Heart left ventricle (tissue), 13 donors: ENCODE measurements at regions not wholly inside any gene's neighbourhood (a gene's known extent, or its start where the extent isn't known, plus 50 kb on each side); places are given as distances from the start of the nearest gene placed in this dataset.

Experiments used
- CTCF ChIP-seq, 12 donors: fragments of 200-600 bp; sonication (generic) in 4 of 12; IDR thresholded peaks; one replicate each; pipeline versions ENCODE4 v1.5.0 to v1.8.0; 2018 to 2022; ENCODE audit warnings: antibody characterized with exemption in 12 of 12, mild to moderate bottlenecking in 5 of 12
- POLR2A ChIP-seq, 2 donors: fragments of 450-650 bp; IDR thresholded peaks; one replicate each; pipeline ENCODE4 v1.6.1; 2017; ENCODE audit warnings: antibody characterized with exemption in 2 of 2, mild to moderate bottlenecking in 2 of 2, moderate library complexity in 2 of 2
- donor health status: ischemic (EF 13 %, LVEDD 7.1; RV severe dilation, severe dysfunction).
- donor health status: DM: no; HTN: yes; CAD: no.
- donor health status: DM: no; HTN: no; CAD: no.
- donor health status: ischemic (EF 25% LVEDD 6.9; RV normal size, moderate dysfunction).
- donor health status: ischemic (EF 25% LVEDD 5.7; RV mildly dilated, moderate dysfunction).
- donor health status: ischemic (EF 35%, LVEDD 5.7; RV mildly dilated, moderate dysfunction).
- donor health status: nonischemic (EF 11% LVEDD 7.7; RV severe dilation, severe dysfunction).
- donor health status: DM: yes; HTN: yes; CAD: no.
- donor health status: PGD.
- donor health status: ischemic (EF 29% LVEDD 5.4; RV normal size, mild dysfunction).
- donor health status: nonischemic (EF 23%, LVEDD 6.1; RV moderate dilation, normal function).

- TF ChIP-seq CTCF (IDR thresholded peaks at IDR 0.05) (no peak), POLR2A (IDR thresholded peaks at IDR 0.05) (no peak)
Measured at GRCh38 chr7:34275624-34276023, 370.3 kb downstream of the BMPER start.
